ENCODE measurements at regions not wholly inside any gene's neighbourhood (a gene's known extent, or its start where the extent isn't known, plus 50 kb on each side); places are given as distances from the start of the nearest gene placed in this dataset.

GRCh38 chr4:176435901-176436292, 116.1 kb downstream of the SPCS3 start:
- TF ChIP-seq EZH2 (IDR thresholded peaks at IDR 0.05; ENCODE audit: insufficient read depth, poor library complexity, severe bottlenecking) (no peak), EZH2phosphoT487 (IDR thresholded peaks at IDR 0.05; ENCODE audit: insufficient read depth, low read depth) (no peak)
